ENCODE measurements at regions not wholly inside any gene's neighbourhood (a gene's known extent, or its start where the extent isn't known, plus 50 kb on each side); places are given as distances from the start of the nearest gene placed in this dataset.
"Not testable (repeated sequence)": the region's sequence is repeated elsewhere in the genome, so short reads cannot be mapped to it uniquely, and the experiment has no call there.

GRCh38 chr5:6273090-6273735 is 105.1 kb downstream of the MED10 start:
- no peak for DNase-seq

DNA sequence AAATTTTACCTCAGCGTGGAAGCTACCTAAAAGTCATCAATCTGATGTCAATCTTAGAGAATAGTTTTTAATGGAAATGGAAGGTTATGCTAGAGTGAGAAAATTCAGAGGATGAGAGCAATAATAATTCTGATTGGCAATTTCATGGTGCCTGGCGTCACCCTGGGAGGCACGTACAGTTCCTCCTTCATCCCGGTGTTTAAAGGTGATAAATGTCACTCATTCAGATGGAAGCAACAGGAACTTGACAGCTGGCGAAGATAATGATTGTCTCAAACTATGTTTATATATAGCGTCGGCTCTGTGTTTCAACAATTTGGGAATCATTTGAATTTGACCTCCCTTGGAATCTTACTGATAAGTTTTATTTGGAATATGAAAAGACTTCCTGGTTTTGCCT is 108.4 kb downstream of the MED10 start:
- no peak for DNase-seq

GRCh38 chr5:6266671-6267197 is 111.6 kb downstream of the MED10 start:
- no peak for DNase-seq

GRCh38 chr5:6264394-6264793 is 114.0 kb downstream of the MED10 start:
- DNase-seq, result no peak

DNA sequence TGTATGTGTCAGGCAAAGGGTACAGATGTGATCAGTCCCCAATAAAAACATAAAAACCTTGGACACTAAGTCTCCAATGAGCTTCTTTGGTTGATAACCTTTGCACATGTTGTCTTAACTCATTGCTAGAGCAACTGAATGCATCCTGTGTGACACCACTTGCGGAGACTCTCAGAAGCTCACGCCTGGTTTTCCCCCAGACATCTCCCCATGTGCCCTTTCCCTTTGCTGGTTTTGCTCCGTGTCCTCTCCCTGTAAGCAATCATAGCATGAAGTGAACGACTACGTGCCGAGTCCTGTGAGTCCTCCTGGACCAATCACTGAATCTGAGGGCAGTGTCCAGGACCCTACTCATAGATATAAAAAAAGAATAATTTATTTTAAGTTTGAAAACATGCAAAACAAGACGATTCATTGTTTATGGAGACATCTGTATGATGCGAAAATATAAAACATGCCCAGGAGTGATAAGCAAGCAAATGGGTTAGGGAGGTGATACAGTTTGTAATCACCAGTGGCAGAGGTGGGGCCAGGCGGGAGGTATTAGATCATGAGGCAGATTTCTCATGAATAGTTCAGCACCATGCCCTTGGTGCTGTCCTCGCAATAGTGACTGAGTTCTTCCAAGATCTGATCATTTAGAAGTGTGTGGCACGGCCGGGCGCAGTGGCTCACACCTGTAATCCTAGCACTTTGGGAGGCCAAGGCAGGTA is 115.5 kb downstream of the MED10 start:
- DNase-seq, result no peak

GRCh38 chr5:6261668-6262067 is 116.7 kb downstream of the MED10 start:
- DNase-seq, result no peak

- no peak for DNase-seq
Measured at GRCh38 chr5:6261256-6261655, 117.1 kb downstream of the MED10 start.

DNA sequence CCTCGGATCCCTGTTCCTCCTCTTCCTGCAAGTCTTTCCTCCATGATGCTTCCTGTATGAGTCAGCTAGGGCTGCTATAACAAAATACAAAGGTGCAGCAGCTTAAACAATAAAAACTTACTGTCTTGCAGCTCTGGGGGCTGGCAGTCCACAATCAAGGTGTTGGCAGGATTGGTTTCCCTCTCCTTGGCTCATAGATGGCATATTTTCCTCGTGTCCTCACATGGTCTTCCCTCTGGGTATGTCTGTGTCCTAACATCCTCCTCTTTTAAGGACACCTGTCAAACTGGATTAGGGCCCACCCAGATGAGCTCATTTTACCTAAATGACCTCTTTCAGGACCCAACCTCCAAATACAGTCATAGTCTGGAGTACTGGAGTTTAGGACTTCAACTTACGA is 117.5 kb downstream of the MED10 start:
- no peak for DNase-seq

GRCh38 chr5:6256901-6257300 is 121.4 kb downstream of the MED10 start:
- no peak for DNase-seq

DNA sequence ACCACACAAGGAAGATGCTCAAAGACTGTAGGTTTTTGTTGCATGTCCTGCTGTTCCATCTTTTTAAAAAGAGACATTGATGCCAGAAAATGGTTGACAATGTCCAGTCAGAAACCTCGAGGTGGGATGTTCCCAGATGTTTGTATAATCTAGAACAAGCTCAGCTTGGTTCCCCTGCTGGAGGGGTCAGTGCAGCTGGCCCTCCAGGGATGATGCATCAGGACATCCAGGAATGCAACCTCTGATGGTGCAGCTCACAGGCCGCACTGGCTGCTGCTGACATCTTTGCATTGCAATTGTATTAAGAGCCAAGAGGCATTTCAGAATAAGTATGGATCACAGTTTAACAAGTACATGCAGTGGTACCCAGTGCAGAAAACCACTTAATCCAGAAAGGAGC is 122.4 kb downstream of the MED10 start:
- DNase-seq, result no peak

- no peak for DNase-seq
Measured at GRCh38 chr5:6253846-6254245, 124.5 kb downstream of the MED10 start.

DNA sequence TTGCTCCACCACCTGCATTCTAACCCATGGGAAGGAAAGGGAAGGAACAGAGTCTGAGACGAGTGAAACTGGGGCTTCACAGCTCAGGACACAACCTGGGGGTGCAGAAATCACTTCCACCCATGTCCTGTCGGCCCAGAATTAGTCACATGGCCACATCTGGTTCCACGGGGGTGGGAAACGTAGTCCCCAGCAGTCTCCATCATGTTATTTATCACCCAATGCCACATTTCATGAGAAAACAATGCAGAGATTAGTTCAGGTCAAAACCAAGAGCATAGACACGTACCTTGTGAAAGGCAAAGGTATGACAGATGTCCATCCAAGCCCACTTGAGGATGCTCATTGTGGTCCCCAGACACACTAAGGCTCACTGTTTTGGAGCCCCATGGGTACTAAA is 125.1 kb downstream of the MED10 start:
- no peak for DNase-seq

GRCh38 chr5:6252581-6252980 is 125.8 kb downstream of the MED10 start:
- no peak for DNase-seq

DNA sequence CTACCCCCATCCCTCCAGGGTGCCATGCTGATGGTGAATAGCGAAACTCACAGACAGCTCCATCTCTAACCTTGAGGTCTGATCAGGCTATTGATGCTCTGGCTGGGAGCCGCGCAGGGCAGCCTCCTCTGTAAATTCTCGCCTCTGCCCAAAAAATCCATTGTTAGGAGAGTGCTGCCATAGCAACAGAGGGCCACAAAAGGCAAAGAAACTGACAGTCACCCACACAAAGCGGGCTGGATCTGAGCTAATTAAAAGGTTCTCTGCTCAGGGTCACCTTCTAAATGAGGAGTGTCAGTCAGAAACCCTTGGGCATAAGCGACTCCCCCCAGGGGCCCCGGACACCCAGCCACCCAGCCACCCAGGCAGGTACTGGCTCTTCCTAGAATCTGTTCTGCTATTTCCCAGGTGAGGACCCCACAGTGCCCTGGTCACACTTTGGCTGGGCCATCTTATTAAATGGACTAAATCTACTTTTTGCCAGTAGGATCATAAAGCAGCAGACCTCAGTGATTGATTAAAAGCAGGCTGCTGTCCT is 126.7 kb downstream of the MED10 start:
- DNase-seq, result no peak

- no peak for DNase-seq
Measured at GRCh38 chr5:6250121-6250520, 128.2 kb downstream of the MED10 start.

GRCh38 chr5:6248132-6248531 is 130.2 kb downstream of the MED10 start:
- DNase-seq, result no peak

DNA sequence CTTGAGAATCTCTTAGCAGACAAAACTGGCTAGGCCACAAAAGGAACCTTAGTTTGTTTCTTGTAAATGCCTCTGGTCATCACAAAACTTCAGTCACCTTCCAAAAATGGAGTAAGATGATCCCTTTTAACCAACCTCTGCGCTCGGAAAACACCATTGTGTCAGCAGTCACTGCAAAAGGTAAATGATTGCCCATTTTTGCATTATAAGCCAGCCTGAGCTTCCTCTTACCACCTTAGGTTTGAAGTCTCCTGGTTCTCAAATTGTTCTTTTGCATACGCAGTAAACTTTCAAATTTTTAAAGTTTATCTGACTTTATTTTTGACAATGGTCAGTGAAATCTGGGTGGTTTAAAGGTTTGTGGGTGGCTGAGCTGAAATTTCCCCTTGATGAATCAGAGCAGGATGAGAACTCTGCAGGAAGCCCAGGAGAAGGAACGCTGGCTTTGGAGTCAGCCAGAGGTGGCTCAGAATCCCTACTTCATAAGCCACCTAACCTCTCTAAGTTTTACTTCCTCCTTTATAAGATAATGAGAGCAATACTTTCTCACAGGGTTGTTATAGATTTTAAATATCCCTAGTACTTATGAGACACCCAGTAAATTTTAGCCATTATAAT is 131.4 kb downstream of the MED10 start:
- DNase-seq, result no peak

GRCh38 chr5:6244339-6244714 is 134.0 kb downstream of the MED10 start:
- DNase-seq, result no peak

DNA sequence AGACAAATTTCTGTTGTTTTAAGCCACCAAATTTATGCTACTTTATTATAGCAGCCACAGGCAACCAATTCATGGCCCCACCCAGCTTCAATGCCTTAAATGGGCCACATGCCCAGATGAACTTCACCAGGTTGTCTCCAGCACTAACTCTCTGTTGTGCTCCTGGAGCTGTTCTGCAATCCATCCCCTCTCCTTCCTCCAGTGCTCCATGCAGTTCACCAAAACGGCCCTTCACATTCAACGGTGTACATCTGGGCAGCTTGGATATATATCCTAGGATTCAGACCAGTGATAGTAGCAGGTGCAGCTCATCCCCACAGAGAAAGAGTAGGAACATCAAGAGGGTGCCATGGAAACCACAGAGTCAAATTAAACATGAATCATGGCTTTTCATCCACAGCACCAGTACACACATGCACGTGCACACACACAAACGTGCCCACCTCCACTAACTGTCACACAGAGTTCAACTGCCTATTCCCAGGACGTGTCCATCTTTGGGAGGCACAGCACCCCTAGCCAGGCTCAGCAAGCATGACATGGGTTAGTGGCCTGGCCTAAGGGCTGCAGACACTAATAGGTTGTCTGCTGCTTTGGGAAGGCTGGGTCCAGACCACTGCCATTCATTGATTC is 134.5 kb downstream of the MED10 start:
- no peak for DNase-seq

DNA sequence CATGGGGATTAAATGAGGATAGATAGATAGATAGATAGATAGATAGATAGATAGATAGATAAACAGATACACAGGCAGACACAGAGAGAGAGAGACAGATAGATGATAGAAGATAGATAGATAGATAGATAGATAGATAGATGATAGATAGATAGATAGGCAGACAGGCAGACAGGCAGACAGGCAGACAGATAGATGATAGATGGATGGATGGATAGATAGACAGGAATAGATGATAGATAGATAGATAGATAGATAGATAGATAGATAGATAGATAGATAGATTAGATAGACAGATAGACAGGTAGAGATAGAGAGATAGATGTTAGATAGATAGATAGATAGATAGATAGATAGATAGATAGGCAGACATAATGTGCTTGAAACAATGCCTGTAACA is 137.3 kb downstream of the MED10 start:
- not testable (repeated sequence) for DNase-seq

DNA sequence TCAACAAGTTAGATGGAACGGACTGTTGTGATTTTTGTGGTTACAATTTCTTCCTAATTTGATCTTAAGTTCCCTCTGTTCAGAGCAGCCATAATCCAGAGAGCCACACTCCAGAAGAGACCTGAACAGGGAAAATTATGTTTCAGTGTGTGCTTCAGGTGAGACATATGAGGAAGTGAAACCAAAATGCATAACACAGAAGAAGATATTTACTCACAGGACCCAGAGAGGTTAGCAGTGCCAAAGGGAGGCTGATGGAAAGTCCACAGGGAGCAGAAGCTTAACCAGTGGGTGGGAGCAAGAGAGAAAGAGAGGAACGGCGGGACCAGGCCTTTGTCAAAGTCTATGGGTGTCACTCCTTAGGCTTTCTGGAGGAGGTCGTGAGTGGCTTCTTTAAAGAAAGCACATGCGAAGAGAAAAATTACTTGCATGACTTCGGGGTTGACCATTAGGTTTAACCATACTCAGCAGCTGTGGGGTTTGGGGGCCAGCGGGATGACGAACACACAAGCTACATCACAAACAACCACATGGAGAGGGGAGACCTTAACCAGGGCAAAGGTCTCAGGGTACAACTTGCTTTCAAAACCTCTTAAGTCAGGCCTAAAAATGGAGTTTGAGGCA is 141.4 kb downstream of the MED10 start:
- DNase-seq, result no peak

DNA sequence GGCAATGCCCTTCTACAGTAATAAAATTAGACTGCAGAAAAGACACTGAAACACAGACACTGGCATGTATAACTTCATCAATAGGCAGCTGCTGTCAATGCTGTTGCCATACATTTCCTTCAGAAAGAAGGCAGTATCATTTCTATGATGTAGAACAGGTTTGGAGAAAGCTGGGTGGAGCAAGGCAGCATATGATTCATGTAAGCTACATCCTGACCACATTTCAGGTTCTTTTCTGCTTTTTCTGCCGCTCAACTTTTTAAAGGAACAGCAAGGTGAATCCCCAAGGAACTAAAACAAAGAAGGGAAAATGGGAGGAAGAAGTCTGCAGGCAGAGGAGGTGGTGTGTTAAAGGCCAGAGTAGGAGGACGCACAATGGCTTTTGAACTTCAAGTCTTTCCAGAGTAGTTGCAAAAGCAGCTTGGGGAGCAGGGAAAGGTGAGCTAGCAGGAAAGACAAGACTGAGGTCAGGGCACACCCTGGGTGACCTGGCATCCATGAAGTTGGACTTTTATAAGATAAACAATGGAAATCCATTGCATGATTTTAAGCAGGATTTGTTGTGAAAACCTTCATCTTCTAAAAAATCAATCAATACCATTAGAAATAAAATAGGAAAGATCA is 142.1 kb downstream of the MED10 start:
- no peak for DNase-seq

DNA sequence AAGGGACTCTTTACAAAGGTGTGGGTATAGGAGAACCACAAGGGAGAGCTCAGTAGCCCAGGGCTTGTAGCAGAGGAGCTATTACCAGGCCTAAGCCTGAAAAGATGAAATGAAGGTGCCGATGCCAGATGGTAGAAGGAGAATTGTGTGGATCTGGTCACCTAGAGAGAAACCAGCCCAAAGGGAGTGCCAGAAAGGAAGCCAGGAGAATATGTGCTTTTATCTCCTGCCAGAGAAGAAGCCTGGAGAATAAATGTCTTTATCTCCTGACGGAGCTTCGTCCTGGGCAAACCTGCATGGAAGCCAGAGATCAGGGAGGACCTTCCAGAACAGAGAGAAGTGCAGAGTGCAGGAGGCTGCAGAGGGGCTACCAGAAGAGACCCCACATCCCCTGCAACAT is 142.6 kb downstream of the MED10 start:
- DNase-seq, result no peak
